ENCODE measurements at regions not wholly inside any gene's neighbourhood (a gene's known extent, or its start where the extent isn't known, plus 50 kb on each side); places are given as distances from the start of the nearest gene placed in this dataset.

DNA sequence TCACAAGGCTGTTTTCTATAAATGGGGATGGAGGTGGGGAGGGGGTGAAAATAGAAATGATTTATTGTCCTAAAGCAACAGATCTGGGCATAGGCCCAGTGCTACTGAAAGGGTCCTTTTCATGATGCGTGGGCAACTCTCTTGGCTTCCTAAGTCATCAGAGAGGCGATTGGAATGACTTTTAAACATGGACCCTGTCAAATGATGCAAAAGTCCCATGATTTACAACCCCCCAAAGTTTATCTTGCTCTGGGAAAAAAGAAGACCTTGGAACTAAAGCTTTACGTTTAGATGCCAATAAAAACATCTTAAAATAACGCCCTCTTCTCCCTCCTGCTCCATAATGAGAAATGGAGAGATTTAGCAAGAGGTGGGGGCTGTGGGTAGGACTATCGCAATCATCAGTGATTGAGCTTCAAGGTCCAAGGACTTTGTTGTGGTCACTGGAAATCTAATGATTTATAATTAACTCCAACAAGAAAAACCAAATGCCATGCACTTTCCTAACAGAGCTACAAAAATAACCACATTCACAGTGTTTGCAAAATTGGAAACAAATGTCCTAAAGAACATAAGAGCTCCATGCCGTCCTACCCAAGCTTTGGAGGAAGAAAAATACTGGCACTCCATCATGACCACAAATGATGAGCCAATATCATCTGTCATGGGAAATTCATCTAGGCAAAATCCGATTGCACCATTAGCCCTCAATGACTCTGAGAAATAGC is 167.5 kb upstream of the CLINT1 start:
- Histone ChIP-seq H3K9me3 (replicated peaks; ENCODE audit: insufficient read depth, low read length) (no peaks in the 10 kb centered on the region), H3K36me3 (replicated peaks; ENCODE audit: insufficient read depth, low read length) (no peaks in the 10 kb centered on the region), H3K27ac (ENCODE audit: low read length) (no peak overlapping the region), H3K27me3 (replicated peaks; ENCODE audit: insufficient read depth, low read length) (no peaks in the 10 kb centered on the region), H3K4me2 (ENCODE audit: low read depth, low read length) (no peak overlapping the region), H3F3A (ENCODE audit: insufficient read depth, low read length) (no peaks in the 10 kb centered on the region), H4K20me1 (ENCODE audit: insufficient read depth, low read length) (no peaks in the 10 kb centered on the region), H3K9me2 (replicated peaks; ENCODE audit: insufficient read depth, low read length) (no peaks in the 10 kb centered on the region), H3K4me1 (ENCODE audit: low read length) (no peaks in the 10 kb centered on the region), H2AFZ (ENCODE audit: low read length) (no peak overlapping the region), H3K4me3 (ENCODE audit: low read length) (no peak overlapping the region), H3K79me2 (ENCODE audit: low read length) (no peaks in the 10 kb centered on the region), H3K9ac (ENCODE audit: low read length) (no peak overlapping the region)
- TF ChIP-seq, protein P1, sequence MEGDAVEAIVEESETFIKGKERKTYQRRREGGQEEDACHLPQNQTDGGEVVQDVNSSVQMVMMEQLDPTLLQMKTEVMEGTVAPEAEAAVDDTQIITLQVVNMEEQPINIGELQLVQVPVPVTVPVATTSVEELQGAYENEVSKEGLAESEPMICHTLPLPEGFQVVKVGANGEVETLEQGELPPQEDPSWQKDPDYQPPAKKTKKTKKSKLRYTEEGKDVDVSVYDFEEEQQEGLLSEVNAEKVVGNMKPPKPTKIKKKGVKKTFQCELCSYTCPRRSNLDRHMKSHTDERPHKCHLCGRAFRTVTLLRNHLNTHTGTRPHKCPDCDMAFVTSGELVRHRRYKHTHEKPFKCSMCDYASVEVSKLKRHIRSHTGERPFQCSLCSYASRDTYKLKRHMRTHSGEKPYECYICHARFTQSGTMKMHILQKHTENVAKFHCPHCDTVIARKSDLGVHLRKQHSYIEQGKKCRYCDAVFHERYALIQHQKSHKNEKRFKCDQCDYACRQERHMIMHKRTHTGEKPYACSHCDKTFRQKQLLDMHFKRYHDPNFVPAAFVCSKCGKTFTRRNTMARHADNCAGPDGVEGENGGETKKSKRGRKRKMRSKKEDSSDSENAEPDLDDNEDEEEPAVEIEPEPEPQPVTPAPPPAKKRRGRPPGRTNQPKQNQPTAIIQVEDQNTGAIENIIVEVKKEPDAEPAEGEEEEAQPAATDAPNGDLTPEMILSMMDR (IDR thresholded peaks at IDR 0.05; ENCODE audit: low read length) = no peak
- TF ChIP-seq EZH2 (optimal IDR thresholded peaks at IDR 0.05; ENCODE audit: low read depth, low read length) (no peak), EZH2phosphoT487 (IDR thresholded peaks at IDR 0.05; ENCODE audit: low read length) (no peak)
- DNase-seq = no peak

DNA sequence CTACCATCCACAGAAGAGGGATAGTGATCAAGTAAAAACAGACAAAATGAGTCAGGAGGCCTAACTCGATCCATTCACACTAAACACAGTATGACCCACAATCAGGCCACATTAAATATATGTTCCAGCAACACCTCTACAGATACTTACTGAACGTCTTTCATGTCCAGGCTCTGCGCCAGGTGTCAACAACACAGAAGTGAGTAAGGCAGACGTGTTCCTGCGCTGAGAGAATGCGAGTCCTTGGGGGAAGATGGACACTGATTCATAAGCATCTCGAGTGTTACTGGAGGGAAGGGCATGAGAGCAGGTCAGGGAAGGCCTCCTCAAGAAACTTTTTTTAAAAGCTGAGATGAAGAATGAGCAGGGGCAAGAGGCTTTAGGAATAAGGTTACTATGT is 164.3 kb upstream of the CLINT1 start:
- Histone ChIP-seq H3F3A (ENCODE audit: insufficient read depth, low read length) (no peaks in the 10 kb centered on the region), H3K4me1 (ENCODE audit: low read length) (no peaks in the 10 kb centered on the region), H3K27me3 (replicated peaks; ENCODE audit: insufficient read depth, low read length) (no peaks in the 10 kb centered on the region), H3K4me2 (ENCODE audit: low read depth, low read length) (no peak overlapping the region), H3K9me3 (replicated peaks; ENCODE audit: insufficient read depth, low read length) (no peaks in the 10 kb centered on the region), H2AFZ (ENCODE audit: low read length) (no peak overlapping the region), H3K4me3 (ENCODE audit: low read length) (no peak overlapping the region), H3K9ac (ENCODE audit: low read length) (no peak overlapping the region), H3K9me2 (replicated peaks; ENCODE audit: insufficient read depth, low read length) (no peaks in the 10 kb centered on the region), H3K27ac (ENCODE audit: low read length) (no peak overlapping the region), H4K20me1 (ENCODE audit: insufficient read depth, low read length) (no peaks in the 10 kb centered on the region), H3K79me2 (ENCODE audit: low read length) (no peaks in the 10 kb centered on the region), H3K36me3 (replicated peaks; ENCODE audit: insufficient read depth, low read length) (no peaks in the 10 kb centered on the region)
- no peak for DNase-seq
- no peak for TF ChIP-seq EZH2phosphoT487 (IDR thresholded peaks at IDR 0.05; ENCODE audit: low read length)

- TF ChIP-seq, protein P1 (IDR thresholded peaks at IDR 0.05; ENCODE audit: low read length) = no peak
- TF ChIP-seq EZH2 (optimal IDR thresholded peaks at IDR 0.05; ENCODE audit: low read depth, low read length) (no peak), EZH2phosphoT487 (IDR thresholded peaks at IDR 0.05; ENCODE audit: low read length) (no peak)
- H3K27me3 ChIP-seq (replicated peaks; ENCODE audit: insufficient read depth, low read length) = no peaks in the 10 kb centered on the region
- no peak overlapping the region for H3K4me2 ChIP-seq (ENCODE audit: low read depth, low read length)
- no peak for DNase-seq
- H3K27ac ChIP-seq (ENCODE audit: low read length) = no peak overlapping the region
- no peaks in the 10 kb centered on the region for H3K4me1 ChIP-seq (ENCODE audit: low read length)
- H3F3A ChIP-seq (ENCODE audit: insufficient read depth, low read length) = no peaks in the 10 kb centered on the region
- H3K9me3 ChIP-seq (replicated peaks; ENCODE audit: insufficient read depth, low read length) = no peaks in the 10 kb centered on the region
- H3K4me3 ChIP-seq (ENCODE audit: low read length) = no peak overlapping the region
- H3K36me3 ChIP-seq (replicated peaks; ENCODE audit: insufficient read depth, low read length) = no peaks in the 10 kb centered on the region
- H4K20me1 ChIP-seq (ENCODE audit: insufficient read depth, low read length) = no peaks in the 10 kb centered on the region
- H3K9me2 ChIP-seq (replicated peaks; ENCODE audit: insufficient read depth, low read length) = no peaks in the 10 kb centered on the region
- no peaks in the 10 kb centered on the region for H3K79me2 ChIP-seq (ENCODE audit: low read length)
- no peak overlapping the region for H3K9ac ChIP-seq (ENCODE audit: low read length)
- no peak overlapping the region for H2AFZ ChIP-seq (ENCODE audit: low read length)
Observed at GRCh38 chr5:158022837-158023236, 163.9 kb upstream of the CLINT1 start.

DNA sequence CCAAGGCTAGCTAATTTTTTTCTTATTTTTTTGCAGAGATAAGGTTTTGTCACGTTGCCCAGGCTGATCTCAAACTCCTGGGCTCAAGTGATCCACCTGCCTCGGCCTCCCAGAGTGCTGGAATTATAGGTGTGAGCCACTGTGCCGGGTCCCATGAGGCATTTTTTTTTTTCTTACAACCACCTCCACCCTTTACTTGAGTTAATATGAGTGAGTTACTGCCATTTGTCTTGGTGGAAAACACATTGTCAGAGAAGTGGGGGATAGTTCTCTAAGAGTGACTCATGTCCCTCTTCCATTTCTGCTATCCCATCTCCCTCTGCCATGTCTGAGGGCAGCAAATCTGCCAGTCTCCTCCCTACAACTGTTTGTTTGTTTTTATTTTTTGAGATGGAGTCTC is 163.4 kb upstream of the CLINT1 start:
- no peaks in the 10 kb centered on the region for H3K9me3 ChIP-seq (replicated peaks; ENCODE audit: insufficient read depth, low read length)
- H3K79me2 ChIP-seq (ENCODE audit: low read length) = no peaks in the 10 kb centered on the region
- H3K9me2 ChIP-seq (replicated peaks; ENCODE audit: insufficient read depth, low read length) = no peaks in the 10 kb centered on the region
- TF ChIP-seq EZH2 (optimal IDR thresholded peaks at IDR 0.05; ENCODE audit: low read depth, low read length) = no peak
- TF ChIP-seq EZH2phosphoT487 (IDR thresholded peaks at IDR 0.05; ENCODE audit: low read length) = no peak
- TF ChIP-seq, protein P1 (IDR thresholded peaks at IDR 0.05; ENCODE audit: low read length) = no peak
- H3K9ac ChIP-seq (ENCODE audit: low read length) = no peak overlapping the region
- H4K20me1 ChIP-seq (ENCODE audit: insufficient read depth, low read length) = no peaks in the 10 kb centered on the region
- H3K4me3 ChIP-seq (ENCODE audit: low read length) = no peak overlapping the region
- no peak for DNase-seq
- H3K27ac ChIP-seq (ENCODE audit: low read length) = no peak overlapping the region
- no peaks in the 10 kb centered on the region for H3K27me3 ChIP-seq (replicated peaks; ENCODE audit: insufficient read depth, low read length)
- H3F3A ChIP-seq (ENCODE audit: insufficient read depth, low read length) = no peaks in the 10 kb centered on the region
- no peaks in the 10 kb centered on the region for H3K36me3 ChIP-seq (replicated peaks; ENCODE audit: insufficient read depth, low read length)
- H3K4me1 ChIP-seq (ENCODE audit: low read length) = no peaks in the 10 kb centered on the region
- H2AFZ ChIP-seq (ENCODE audit: low read length) = no peak overlapping the region
- no peak overlapping the region for H3K4me2 ChIP-seq (ENCODE audit: low read depth, low read length)

All from MM.1S (cell line).